HCT116 (cell line): ENCODE measurements at regions not wholly inside any gene's neighbourhood (a gene's known extent, or its start where the extent isn't known, plus 50 kb on each side); places are given as distances from the start of the nearest gene placed in this dataset.

Experiments
- ATAC-seq: fragments of 200-7000 bp; cut with Tn5 transposase; 2 replicates; pipeline ENCODE4 v1.9.1; 2020; ENCODE audit warnings: mild to moderate bottlenecking, moderate library complexity
- BruUV-seq: library from RNA; stranded (reverse); fragments of 400-500 nt; replicated peaks from 2 replicates; lab custom pipeline; 2021; lab: Mats Ljungman, UMichigan
- CTCF ChIA-PET: fragments of 300-600 bp; sonication (Branson Sonifier 250); formaldehyde crosslinking; loops from one replicate; lab custom pipeline; 2021; ENCODE audit warnings: antibody characterized with exemption; lab: Charles Lee
- POLR2A ChIA-PET: fragments of 300-600, 350-600 bp; sonication (Branson Sonifier 250); formaldehyde crosslinking; loops from one replicate; lab custom pipeline; 2021; ENCODE audit warnings: antibody characterized with exemption; lab: Charles Lee
- RAD21 ChIA-PET, 2 experiments: fragments of 300-600 bp; sonication (Branson Sonifier 250); formaldehyde crosslinking; loops; one replicate each; lab custom pipeline; 2023; ENCODE audit warnings: low total read pairs in 2 of 2; ENCODE audit not compliant: uncharacterized antibody in 2 of 2, unreplicated experiment in 2 of 2, low non-redundant PET in 1 of 2; lab: Charles Lee
- DNase-seq: peaks from one replicate; pipeline ENCODE4 v3.0.0-alpha.2; 2010; ENCODE audit warnings: low read depth, low spot score
- H2AFZ ChIP-seq: fragments of 200-600 bp; shearing (Covaris generic), sonication (generic); 2 replicates; pipeline ENCODE4 v1.6.1; 2017; ENCODE audit warnings: low read depth, mixed run types, mixed read lengths, antibody characterized with exemption, low read length; ENCODE audit not compliant: poor library complexity, severe bottlenecking
- H3K27ac ChIP-seq: 2 replicates; pipeline ENCODE4 v1.5.1; 2012; ENCODE audit warnings: low read depth, low read length
- H3K27me3 ChIP-seq: fragments of 200-600 bp; sonication (generic); 2 replicates; pipeline ENCODE4 v1.6.1; 2016; ENCODE audit warnings: mixed run types, low read length, mixed read lengths; ENCODE audit not compliant: insufficient read depth
- H3K36me3 ChIP-seq, 2 experiments: fragments of 200-500 bp in 1 of 2; fragments of 200-600 bp in 1 of 2; sonication (Bioruptor generic) in 1 of 2; sonication (generic) in 1 of 2; 2 replicates each; pipeline versions ENCODE4 v1.5.1 to v1.6.1; 2014 to 2016; ENCODE audit warnings: low read length in 2 of 2, inconsistent platforms in 1 of 2, mixed read lengths in 1 of 2, mixed run types in 1 of 2; ENCODE audit not compliant: insufficient read depth in 2 of 2, control insufficient read depth in 1 of 2
- H3K4me1 ChIP-seq, 2 experiments: fragments of 200-600 bp in 1 of 2; sonication (generic) in 1 of 2; 2 replicates each; pipeline versions ENCODE4 v1.5.1 to v1.6.1; 2012 to 2017; ENCODE audit warnings: low read length in 2 of 2, inconsistent platforms in 1 of 2, mild to moderate bottlenecking in 1 of 2, mixed read lengths in 1 of 2, mixed run types in 1 of 2, moderate library complexity in 1 of 2; ENCODE audit not compliant: insufficient read depth in 2 of 2, control insufficient read depth in 1 of 2
- H3K4me2 ChIP-seq: fragments of 200-600 bp; sonication (generic); 2 replicates; pipeline ENCODE4 v1.6.1; 2017; ENCODE audit warnings: mixed run types, low read length, mixed read lengths
- H3K4me3 ChIP-seq, 2 experiments: fragments of 200-600 bp in 1 of 2; sonication (generic) in 1 of 2; replicated peaks in 1 of 2; 2 replicates each; pipeline ENCODE4 v1.5.1; 2011 to 2016; ENCODE audit warnings: low read length in 2 of 2, control low read depth in 1 of 2, low read depth in 1 of 2, mild to moderate bottlenecking in 1 of 2, mixed read lengths in 1 of 2, mixed run types in 1 of 2
- H3K79me2 ChIP-seq: fragments of 200-600 bp; sonication (generic); 2 replicates; pipeline ENCODE4 v1.6.1; 2017; ENCODE audit warnings: mild to moderate bottlenecking, mixed run types, low read length, moderate library complexity, mixed read lengths; ENCODE audit not compliant: insufficient read depth
- H3K9ac ChIP-seq: fragments of 200-600 bp; sonication (generic); 2 replicates; pipeline ENCODE4 v1.6.1; 2016; ENCODE audit warnings: low read length, mixed read lengths
- H3K9me2 ChIP-seq: fragments of 200-600 bp; sonication (generic), shearing (Covaris generic); 2 replicates; pipeline ENCODE4 v1.6.1; 2017; ENCODE audit warnings: mixed run types, mild to moderate bottlenecking, moderate library complexity; ENCODE audit not compliant: insufficient read depth
- H3K9me3 ChIP-seq, 2 experiments: fragments of 200-500 bp in 1 of 2; fragments of 200-600 bp in 1 of 2; sonication (Bioruptor generic) in 1 of 2; sonication (generic) in 1 of 2; 2 replicates each; pipeline ENCODE4 v1.6.1; 2014 to 2017; ENCODE audit warnings: low read length in 2 of 2, mixed read lengths in 2 of 2, inconsistent platforms in 1 of 2, low read depth in 1 of 2, mild to moderate bottlenecking in 1 of 2, mixed run types in 1 of 2, moderate library complexity in 1 of 2; ENCODE audit not compliant: control insufficient read depth in 1 of 2, insufficient read depth in 1 of 2
- H4K20me1 ChIP-seq: fragments of 200-600 bp; sonication (generic), shearing (Covaris generic); 2 replicates; pipeline ENCODE4 v1.6.1; 2017; ENCODE audit warnings: mixed run types, mild to moderate bottlenecking, moderate library complexity; ENCODE audit not compliant: insufficient read depth
- ATF3 ChIP-seq: IDR thresholded peaks from 2 replicates; pipeline ENCODE4 v1.6.1; 2012
- CEBPB ChIP-seq: IDR thresholded peaks from 2 replicates; pipeline ENCODE4 v1.6.1; 2012; ENCODE audit warnings: low read depth
- EGR1 ChIP-seq: IDR thresholded peaks from 2 replicates; pipeline ENCODE4 v1.6.1; 2012; ENCODE audit warnings: low read depth
- EZH2phosphoT487 ChIP-seq: fragments of 200-600 bp; IDR thresholded peaks from 2 replicates; pipeline ENCODE4 v1.6.1; 2018; ENCODE audit warnings: antibody characterized with exemption, borderline replicate concordance
- FOSL1 ChIP-seq: IDR thresholded peaks from 2 replicates; pipeline ENCODE4 v1.6.1; 2012; ENCODE audit warnings: low read depth
- JUND ChIP-seq: IDR thresholded peaks from 2 replicates; pipeline ENCODE4 v1.6.1; 2012
- REST ChIP-seq: IDR thresholded peaks from 2 replicates; pipeline ENCODE4 v1.6.1; 2012; ENCODE audit warnings: low read depth
- SIN3A ChIP-seq: IDR thresholded peaks from 2 replicates; pipeline ENCODE4 v1.6.1; 2012; ENCODE audit warnings: low read depth
- TCF7L2 ChIP-seq: IDR thresholded peaks from 2 replicates; pipeline ENCODE4 v1.7.0; 2011; ENCODE audit warnings: borderline replicate concordance, inconsistent platforms; ENCODE audit not compliant: insufficient read depth, insufficient read length; ENCODE audit errors: extremely low read depth
- intact Hi-C: fragments of 100-400 bp; cut with micrococcal nuclease; formaldehyde crosslinking; loops from 2 replicates; pipeline ENCODE4 v1.10.0; 2022

- H3K79me2 ChIP-seq, result no peaks in the 10 kb centered on the region
- ChIA-PET CTCF (no interaction called here), POLR2A (no interaction called here), RAD21 (no interaction called here)
- no peak overlapping the region for H3K4me2 ChIP-seq
- H3K27me3 ChIP-seq, result no peaks in the 10 kb centered on the region
- no peaks in the 10 kb centered on the region for H3K9me2 ChIP-seq
- no TSS peak for BruUV-seq
- ATAC-seq (no peak), DNase-seq (no peak)
- no peaks in the 10 kb centered on the region for H3K4me1 ChIP-seq
- TF ChIP-seq ATF3 (no peak), CEBPB (no peak), REST (no peak), TCF7L2 (no peak), EGR1 (no peak), FOSL1 (no peak), SIN3A (no peak), EZH2phosphoT487 (no peak), JUND (no peak)
- no peak overlapping the region for H3K9ac ChIP-seq
- no peaks in the 10 kb centered on the region for H4K20me1 ChIP-seq
- intact Hi-C loops, result no loop called here
- peak overlapping the region; percentile 45 for H2AFZ ChIP-seq
- H3K4me3 ChIP-seq, result no peak overlapping the region
- H3K36me3 ChIP-seq, result no peaks in the 10 kb centered on the region
- no peak overlapping the region for H3K27ac ChIP-seq
- H3K9me3 ChIP-seq, result no peaks in the 10 kb centered on the region
Observed at GRCh38 chr3:144859161-144859560, 887.5 kb downstream of the DIPK2A start.
